Inferior parietal cortex (tissue), 1 donor: ENCODE measurements at regions not wholly inside any gene's neighbourhood (a gene's known extent, or its start where the extent isn't known, plus 50 kb on each side); places are given as distances from the start of the nearest gene placed in this dataset.
"Not testable (repeated sequence)": the region's sequence is repeated elsewhere in the genome, so short reads cannot be mapped to it uniquely, and the experiment has no call there.

ENCODE experiments used
- DNase-seq: peaks from one replicate; pipeline ENCODE4 v3.0.0-alpha.2; 2016; ENCODE audit errors: extremely low spot score

- DNase-seq = not testable (repeated sequence)
Measured at GRCh38 chr17:6373599-6373998, 61.3 kb downstream of the AIPL1 start.

- DNase-seq = no peak
Measured at GRCh38 chr17:6366221-6366666, 68.7 kb downstream of the AIPL1 start.

- no peak for DNase-seq
Measured at GRCh38 chr17:6365200-6365943, 69.5 kb downstream of the AIPL1 start.

GRCh38 chr17:6361733-6362132 lies 73.2 kb downstream of the AIPL1 start:
- no peak for DNase-seq

- no peak for DNase-seq
Measured at GRCh38 chr17:6358131-6358530, 76.8 kb downstream of the AIPL1 start.

GRCh38 chr17:6356562-6356961 lies 78.4 kb downstream of the AIPL1 start:
- DNase-seq = no peak

- no peak for DNase-seq
Measured at GRCh38 chr17:6355196-6355595, 79.7 kb downstream of the AIPL1 start.

- DNase-seq = peak; percentile 20
Measured at GRCh38 chr17:6352801-6353560, 81.9 kb downstream of the AIPL1 start.

- no peak for DNase-seq
Measured at GRCh38 chr17:6352016-6352415, 82.9 kb downstream of the AIPL1 start.

GRCh38 chr17:6350806-6351205 lies 84.1 kb downstream of the AIPL1 start:
- DNase-seq = no peak

GRCh38 chr17:6348891-6349290 lies 86.0 kb downstream of the AIPL1 start:
- no peak for DNase-seq

GRCh38 chr17:6347776-6348175 lies 87.1 kb downstream of the AIPL1 start:
- no peak for DNase-seq

GRCh38 chr17:6346986-6347385 lies 87.9 kb downstream of the AIPL1 start:
- DNase-seq = no peak

- DNase-seq = no peak
Measured at GRCh38 chr17:6346156-6346786, 88.7 kb downstream of the AIPL1 start.

- DNase-seq = no peak
Measured at GRCh38 chr17:6343736-6344135, 91.2 kb downstream of the AIPL1 start.

GRCh38 chr17:6343191-6343590 lies 91.7 kb downstream of the AIPL1 start:
- no peak for DNase-seq

- DNase-seq = no peak
Measured at GRCh38 chr17:6340708-6341107, 94.2 kb downstream of the AIPL1 start.

GRCh38 chr17:6334386-6334785 lies 100.5 kb downstream of the AIPL1 start:
- no peak for DNase-seq

GRCh38 chr17:6330936-6331335 lies 104.0 kb downstream of the AIPL1 start:
- no peak for DNase-seq

GRCh38 chr17:6328279-6328678 lies 106.6 kb downstream of the AIPL1 start:
- no peak for DNase-seq

- DNase-seq = no peak
Measured at GRCh38 chr17:6327007-6327406, 107.9 kb downstream of the AIPL1 start.

- DNase-seq = no peak
Measured at GRCh38 chr17:6326483-6326882, 108.4 kb downstream of the AIPL1 start.

- no peak for DNase-seq
Measured at GRCh38 chr17:6325741-6326140, 109.2 kb downstream of the AIPL1 start.
